ENCODE measurements at regions not wholly inside any gene's neighbourhood (a gene's known extent, or its start where the extent isn't known, plus 50 kb on each side); places are given as distances from the start of the nearest gene placed in this dataset.

DNA sequence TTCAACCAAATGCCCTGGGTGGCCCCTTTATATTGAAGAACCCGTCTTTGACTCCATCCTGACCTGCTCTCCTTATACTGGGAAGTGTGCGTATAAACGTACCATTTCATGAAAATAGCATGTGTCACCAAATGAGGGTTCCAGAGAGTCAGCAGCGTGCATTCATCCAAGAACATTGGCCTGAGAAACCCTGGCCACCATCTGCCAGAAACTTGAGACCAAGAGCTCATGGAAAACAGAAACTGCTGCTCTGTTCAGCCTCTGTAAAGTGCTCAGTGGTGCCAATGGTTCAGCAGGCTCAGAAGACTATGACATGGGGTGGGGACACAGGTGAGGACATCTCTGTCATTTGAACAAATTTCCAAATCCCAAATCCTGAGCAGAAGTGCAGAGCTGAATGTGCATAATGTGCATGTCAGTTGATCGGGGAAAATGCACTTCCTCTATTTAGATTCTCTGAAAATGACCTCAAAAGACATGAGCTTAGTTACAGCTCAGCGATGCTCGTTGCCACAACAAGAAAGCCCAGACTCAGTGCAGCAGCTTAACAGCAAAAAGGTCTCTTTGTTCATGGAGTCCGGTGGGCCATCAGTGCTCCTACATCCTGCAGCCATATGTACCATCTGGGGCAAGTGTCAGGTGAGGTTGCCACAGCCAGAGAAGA lies 176.1 kb downstream of the ATPSCKMT start:
- no peak for DNase-seq (ENCODE audit: low spot score)

DNA sequence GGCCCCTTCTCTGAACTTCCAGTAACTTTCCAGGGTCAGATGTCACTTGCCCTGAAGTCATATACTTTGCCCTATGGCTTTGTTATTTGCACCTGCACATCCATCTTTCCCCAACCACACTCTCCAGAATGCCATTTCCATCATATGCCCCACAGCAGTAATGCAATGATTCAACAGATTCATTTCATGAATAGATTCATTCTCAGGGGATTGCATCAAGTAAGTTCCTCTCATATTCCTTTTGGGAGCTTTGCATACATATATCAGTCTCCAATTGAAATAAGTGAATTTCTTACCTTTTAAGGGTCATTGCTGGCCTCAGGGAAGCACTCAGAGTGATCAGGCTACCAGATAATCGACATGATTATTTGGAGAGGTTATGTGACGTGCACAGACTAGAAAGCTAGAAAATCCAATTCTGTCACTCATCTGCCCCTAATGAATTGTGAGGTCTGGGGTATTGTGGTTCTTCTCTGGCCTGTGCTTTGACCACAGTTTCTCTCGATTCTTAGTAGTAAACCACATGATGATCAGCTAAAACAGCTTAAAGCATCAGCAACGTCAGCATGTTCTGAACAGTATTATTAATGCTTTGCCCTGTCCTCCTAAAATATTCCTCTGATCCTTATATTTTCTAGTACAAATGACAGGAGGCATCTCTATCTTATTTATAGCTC lies 179.9 kb downstream of the ATPSCKMT start:
- DNase-seq (ENCODE audit: low spot score): no peak

DNA sequence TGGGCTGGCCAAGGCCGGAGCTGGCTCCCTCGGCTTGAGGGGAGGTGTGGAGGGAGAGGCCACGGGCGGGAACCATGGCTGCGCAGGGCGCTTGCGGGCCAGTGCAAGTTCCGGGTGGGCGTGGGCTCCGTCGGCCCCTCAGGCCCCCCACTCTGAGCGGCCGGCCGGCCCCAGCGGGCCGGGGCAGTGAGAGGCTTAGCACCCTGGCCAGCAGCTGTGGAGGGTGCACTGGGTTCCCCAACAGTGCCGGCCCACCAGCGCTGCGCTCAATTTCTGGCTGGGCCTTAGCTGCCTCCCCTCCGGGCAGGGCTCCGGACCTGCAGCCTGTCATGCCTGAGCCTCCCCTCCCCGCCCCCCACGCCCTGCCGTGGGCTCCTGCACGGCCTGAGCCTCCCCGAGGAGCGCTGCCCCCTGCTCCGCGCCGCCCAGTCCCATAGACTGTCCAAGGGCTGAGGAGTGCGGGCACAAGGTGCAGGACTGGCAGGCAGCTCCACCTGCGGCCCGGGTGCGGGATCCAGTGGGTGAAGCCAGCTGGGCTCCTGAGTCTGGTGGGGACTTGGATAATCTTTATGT lies 184.2 kb downstream of the ATPSCKMT start:
- DNase-seq (ENCODE audit: low spot score): no peak

DNA sequence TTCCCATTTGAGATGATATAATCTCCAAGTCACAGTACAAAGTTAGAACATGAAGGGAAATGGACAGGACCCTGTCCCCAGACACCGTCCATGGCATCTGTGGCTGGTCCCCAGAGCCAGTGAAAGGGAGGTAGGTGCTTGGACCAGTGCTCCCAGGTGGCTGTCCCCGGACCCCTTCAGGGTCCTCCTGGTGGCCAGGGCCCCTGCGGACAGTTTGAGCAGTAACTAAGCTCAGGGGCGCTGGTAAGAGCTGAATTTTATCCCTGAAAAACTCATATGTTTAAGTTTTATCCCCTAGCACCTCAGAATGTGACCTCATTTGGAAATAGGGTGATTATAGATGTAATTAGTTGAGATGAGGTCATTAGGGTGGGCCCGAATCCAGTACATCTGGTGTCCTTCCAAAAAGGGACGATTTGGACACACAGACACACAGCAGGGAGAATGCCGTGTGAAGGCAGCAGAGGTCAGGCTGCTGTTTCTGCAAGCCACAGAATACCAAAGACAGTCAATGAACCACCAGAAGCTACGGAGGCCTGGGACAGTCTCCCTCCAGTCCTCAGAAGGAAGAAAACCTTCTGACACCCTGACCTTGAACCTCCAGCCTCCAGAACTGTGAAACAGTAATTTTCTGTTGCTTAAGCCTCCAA lies 185.0 kb downstream of the ATPSCKMT start:
- no peak for DNase-seq (ENCODE audit: low spot score)

DNA sequence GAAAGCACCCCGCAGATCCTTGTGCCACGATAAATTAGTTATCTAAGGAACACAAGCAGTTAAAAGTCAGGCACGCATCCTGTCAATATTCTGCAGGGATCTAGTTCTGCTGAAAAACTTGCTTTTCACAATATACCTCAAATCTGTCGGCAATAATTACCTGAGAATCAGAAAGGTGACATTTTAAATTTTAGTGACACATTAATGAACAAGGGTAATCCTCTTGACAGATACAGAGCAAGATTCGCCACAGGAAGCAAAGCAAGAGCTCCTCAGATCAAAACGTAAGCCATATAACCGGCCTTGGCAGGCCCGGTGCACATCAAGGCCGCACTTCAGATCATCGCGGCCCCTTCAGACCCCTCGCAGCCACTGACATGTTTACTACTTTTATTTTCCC lies 185.7 kb downstream of the ATPSCKMT start:
- DNase-seq (ENCODE audit: low spot score): no peak

DNA sequence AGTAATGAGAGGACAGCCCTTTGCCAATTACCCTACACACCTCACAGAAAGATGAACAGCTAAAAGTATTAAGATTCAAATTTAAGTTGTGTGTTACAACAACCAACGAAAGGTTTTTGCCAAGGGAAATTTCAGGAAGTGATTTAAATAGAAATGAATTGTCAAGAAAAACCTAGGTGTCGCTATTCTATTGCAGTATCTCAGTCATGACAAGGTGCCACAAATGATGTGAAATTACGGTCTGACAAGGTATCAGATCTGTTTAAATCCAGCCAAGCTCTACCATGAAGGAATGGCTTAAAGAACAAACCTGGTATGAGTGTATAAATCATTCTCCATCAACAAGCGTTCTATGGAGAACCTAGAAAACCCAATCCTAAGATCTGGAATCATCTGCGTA lies 189.7 kb downstream of the ATPSCKMT start:
- no peak for DNase-seq (ENCODE audit: low spot score)

DNA sequence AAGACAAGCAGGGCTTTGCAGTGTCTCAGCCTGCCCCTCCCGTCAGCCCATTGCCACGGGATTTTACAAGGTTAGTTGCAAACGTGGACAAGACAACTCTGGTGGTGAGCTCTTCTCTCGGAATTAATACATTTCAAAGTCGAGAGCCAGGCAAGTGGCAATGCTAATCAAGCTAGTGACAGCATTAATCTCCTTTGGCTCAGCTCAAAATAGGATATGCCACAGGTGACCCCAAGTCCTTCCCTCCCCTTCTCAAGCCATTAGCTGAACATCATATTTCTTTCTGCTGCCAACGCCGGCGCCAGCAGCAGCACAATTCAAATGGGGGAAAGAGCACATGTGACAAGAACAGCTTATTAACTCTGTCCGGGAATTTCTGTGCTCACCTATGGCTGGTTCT lies 190.1 kb downstream of the ATPSCKMT start:
- peak; percentile 31 for DNase-seq (ENCODE audit: low spot score)

DNA sequence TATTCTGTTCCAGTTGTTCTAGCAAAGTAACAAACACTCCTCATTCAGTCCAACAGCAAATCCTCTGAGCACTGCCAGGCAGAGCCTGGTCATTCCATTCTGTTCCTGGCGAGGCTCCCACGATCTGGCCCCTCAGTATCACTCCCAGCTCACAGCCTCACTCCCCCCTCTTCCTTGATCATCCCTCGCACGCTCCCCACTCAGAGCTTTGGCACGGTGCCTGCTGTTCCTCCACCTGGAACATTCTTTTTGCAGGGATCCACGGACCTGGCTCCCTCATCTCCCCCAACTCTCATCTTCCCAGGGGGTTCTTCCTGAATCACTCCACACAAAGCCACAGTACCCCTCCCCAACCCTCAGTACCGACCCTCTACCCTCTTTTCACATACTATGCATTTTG lies 192.3 kb downstream of the ATPSCKMT start:
- DNase-seq (ENCODE audit: low spot score): no peak

DNA sequence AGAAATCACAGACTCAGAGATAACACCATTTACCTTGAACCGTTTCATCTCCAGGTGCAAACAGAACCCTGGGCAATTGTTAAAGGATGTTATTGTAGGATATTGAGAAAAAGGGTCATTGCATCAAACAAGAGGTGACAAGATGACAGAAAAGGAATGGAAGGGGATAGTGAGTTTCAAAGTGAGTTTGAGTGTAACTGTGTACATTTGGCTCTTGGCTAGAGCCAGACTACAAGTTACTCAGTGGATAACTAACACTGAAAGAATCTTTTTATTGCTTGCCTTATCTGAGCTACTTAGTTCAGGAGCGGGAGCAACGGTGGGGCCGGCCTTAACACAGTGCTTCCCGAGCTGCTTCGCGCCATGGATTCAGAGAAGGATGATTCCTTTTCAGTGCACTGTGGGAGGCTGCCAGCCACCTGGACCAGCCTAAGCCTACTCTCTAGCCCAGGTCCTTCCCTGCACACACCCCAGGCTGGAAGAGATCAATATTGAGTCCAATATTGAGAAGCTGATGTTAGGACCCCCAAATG lies 193.4 kb downstream of the ATPSCKMT start:
- no peak for DNase-seq (ENCODE audit: low spot score)

DNA sequence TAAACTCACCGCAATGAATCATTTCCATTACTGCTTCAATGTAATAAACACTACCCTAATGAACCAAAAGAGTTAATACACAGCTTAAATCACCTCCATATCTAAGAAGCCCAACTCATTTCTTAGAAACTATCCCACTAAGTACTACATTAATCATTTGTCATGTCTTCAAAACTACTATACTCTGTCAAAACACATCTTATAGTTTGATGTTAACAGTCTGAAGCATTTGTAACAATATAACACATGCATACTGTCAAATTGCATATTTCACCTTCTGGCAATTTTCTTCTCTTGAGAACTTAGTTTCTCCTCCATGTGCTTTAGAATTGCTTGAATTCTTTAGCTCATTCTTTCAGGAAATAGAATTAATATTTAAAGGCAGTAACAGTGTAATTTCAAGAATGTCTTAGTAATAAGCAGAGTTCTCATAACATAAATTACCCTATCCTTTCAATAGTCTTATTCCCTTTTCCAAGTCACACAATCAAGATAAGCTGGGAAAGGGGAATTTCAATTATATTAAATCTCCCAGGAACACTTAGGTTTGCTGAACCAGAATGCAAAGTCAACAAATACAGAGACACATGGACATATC lies 199.7 kb downstream of the ATPSCKMT start:
- no peak for DNase-seq (ENCODE audit: low spot score)

DNA sequence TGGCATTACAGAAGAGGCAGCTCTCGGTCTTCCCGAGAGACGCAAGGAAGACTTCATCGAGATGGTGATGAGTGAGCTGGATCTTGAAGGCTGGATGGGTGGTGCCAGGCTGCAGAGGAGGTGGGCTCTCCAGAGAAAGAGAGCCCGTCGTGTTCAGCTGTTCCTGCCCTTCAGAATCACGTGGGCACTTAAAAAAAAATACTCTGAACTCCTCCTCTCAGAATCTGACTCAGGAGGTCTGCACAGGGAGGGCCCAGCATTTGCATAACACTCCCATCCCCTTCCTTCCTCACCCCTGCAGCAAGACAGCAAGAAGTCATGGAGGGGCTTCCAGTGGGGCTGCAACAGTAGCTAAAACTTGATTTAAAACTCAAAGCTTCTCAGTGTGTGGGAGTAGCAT lies 203.0 kb downstream of the ATPSCKMT start:
- peak; percentile 40 for DNase-seq (ENCODE audit: low spot score)

DNA sequence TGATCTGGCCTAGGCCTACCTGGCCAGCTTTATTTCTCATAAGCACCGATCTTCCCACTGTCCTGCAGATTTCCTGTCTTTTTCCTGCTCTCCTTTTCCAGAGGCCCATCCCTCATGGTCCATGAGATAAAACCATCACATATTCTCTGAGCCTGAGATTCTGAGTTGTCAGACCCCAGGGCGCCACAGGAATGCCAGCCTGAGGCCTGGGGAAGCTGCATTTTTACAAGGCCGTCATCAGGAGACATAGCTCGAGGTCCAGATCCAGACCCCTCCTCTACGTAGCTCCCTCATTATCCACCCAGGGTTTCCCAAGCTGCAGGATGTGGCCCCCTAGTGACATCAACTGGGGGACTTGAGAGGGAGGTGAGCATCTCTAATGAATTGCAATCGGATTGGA lies 204.3 kb downstream of the ATPSCKMT start:
- no peak for DNase-seq (ENCODE audit: low spot score)

DNA sequence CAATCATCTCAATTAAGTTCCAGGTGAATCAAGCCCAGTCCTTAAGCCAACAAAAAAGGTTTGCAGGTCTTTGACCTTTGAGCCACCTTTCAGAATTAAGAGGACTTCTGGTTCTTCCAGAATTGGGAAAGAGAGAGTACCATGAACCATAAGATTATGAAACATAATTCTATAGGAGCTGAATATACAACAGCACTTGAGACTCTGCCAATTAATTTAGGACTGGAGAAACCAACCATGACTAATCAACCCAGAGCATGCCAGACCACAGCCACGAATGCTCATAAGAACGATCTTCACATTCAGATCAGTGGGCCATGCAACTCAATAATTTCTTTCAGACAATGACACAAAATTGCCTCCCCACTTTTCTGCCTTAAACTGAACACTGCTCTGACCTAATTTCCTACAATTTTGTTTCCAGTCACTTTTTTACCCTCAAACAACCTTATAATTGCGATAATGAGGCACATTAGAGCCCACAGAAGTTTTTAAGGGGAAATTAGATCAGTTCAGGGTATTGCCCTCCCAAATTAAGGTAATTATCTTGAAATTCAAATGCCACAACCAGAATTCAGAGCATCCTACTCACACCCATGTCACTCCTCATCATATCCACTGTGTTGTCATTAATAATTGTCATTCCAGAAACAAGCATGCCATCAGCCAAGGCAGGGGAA lies 213.4 kb downstream of the ATPSCKMT start:
- no peak for DNase-seq (ENCODE audit: low spot score)

DNA sequence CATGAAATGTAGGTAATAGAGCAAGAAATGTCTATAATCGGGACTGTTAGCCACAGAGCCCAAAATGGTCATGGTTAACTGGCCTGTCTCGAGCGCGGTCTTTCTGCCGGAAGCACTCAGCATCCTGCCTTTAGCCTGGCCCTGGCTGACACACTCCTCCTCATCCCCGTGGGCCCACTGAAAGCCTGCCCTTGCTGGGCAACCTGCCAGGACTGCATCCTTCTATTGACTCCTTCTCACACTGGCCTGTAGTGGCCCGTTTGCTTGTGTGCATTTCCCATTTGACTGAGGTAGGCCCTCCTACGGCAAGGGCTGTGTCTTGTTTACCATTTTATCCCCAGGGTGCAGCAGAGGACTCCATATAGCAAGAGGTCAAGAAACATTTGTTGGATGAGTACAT lies 215.7 kb downstream of the ATPSCKMT start:
- no peak for DNase-seq (ENCODE audit: low spot score)

DNA sequence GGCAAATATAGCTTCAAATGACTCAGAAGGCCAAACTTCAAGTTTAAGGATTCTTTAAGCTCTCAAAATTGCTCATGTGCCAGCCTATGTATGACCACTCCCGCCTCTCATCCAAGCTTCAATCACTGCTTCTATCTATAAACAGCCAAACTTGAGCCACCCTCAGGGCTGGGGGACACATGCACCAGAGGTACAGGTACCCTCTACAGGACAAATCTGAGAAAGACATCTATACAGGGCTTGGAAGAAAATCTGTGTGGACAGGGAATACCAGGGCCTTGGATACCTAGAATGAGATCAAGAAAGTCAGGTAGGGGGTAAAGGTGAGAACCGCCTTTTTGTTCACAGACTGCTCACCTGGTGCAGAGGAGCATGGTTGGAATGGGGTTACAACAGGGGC lies 217.9 kb downstream of the ATPSCKMT start:
- no peak for DNase-seq (ENCODE audit: low spot score)

DNA sequence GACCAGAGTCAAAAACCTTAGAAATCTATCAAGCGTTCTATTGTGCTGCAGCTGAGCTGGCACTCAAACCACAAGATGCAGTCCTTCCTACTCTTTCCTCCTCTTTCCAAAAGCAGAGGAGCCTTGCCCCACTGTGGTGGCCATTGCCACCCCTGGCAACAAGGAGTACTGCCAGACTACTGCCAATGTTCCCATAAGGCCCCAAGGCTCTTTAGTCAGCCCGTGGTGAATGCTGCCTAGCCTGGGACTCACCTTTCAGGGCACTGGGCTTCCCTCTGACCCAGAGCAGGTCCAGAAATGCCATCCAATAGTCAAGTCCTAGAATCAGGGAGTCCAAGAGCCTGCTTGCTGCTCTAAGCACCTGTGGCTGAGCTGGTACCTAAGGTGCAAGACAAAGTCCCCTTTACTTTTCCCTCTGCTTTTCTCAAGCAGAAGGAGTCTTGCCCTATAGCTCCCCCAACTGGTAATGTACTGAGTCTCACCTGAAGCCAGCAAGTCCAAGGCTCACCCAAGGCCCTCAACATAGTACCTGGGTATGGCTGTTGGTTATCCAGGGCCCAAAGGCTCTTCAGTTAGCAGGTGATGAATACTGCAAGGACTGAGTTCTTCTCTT lies 219.4 kb downstream of the ATPSCKMT start:
- no peak for DNase-seq (ENCODE audit: low spot score)

DNA sequence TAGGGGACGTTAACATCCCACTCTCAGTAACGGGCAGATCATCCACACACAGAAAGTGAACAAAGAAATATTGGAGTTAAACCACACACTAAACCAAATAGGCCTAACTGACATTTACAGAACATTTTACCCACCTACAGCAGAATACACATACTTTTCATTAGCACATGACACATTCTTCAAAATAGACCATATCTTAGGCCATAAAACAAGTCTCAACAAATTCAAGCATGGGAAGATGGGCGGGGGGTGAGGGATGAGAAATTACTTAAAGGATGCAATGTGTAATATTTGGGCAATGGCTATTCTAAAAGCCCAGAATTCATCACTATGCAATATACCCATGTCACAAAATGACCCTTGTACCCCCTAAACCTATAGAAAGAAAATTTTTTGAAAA lies 226.2 kb downstream of the ATPSCKMT start:
- no peak for DNase-seq (ENCODE audit: low spot score)

DNA sequence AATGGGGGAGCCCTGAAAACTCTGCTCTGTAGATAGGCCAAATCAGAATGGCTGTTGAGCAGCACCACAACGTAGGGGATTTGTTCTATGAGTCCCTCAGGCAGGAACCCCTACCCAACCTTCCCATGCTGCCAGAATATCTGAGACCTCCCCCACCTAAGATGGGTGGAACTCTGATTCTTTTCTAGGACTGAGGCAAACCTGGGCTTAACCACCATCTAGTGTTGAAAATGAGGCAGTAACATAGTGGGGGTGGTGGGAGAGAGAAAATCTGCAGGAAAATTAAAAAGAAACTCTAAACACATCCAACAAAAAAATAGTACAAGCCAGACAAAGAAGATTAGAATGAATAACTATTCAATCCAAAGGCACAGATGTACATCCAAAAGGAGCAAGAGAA lies 228.4 kb downstream of the ATPSCKMT start:
- DNase-seq (ENCODE audit: low spot score): no peak

DNA sequence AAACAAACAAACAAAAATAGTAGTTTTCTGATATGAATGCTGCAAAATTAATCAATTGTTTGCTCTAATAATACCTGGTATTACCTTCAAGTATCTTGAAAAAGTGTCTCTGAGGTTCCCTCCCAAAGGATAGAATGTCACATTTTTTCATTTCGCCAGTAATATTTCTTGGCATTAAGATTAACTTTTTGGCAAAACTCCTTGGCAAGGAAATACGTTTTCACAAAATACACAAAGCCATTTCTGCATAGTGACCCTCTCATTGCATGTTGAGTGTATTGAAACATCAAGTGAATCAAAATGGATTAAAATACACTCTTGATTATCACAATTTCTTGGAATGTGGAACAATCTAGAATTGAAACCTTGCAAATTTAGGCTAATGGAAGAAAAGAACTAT lies 230.5 kb downstream of the ATPSCKMT start:
- no peak for DNase-seq (ENCODE audit: low spot score)

DNA sequence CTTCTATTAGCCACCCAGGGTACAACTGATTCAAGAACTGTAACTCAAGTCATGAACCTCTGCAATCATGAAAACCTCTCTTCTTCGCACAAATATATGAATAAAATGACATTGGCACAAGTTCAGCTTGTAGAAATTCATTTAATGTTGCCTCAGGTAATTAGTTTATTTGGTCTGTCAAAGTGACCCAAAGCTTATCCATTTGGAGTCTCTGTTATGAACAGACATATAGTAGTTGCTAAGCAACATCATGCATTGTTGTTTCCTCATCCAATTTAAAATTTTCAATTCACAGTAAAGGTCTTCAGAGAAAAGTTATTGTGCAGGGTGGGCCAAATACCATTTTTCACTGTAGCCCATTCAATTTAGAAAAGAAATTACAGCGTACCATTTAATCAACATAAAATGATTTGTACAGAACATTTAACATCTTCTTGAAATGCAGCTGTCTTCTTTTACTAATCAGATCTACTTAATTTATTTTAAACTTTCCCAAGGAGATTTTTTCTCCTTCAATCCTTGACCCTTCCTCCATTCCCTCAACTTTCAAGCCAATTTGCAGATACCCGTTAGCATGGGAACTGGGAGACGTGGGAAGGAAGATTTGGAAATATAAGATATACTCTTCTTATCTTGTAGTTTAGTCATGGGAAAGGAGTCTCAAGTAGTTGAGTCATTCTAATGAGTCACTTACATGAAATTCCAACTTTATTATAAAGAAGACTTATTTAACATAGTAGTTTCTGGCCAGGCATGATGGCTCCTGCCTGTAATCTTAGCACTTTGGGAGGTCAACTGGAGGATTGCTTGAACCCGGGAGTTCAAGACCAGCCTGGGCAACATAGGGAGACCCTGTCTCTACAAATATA lies 231.3 kb downstream of the ATPSCKMT start:
- no peak for DNase-seq (ENCODE audit: low spot score)

DNA sequence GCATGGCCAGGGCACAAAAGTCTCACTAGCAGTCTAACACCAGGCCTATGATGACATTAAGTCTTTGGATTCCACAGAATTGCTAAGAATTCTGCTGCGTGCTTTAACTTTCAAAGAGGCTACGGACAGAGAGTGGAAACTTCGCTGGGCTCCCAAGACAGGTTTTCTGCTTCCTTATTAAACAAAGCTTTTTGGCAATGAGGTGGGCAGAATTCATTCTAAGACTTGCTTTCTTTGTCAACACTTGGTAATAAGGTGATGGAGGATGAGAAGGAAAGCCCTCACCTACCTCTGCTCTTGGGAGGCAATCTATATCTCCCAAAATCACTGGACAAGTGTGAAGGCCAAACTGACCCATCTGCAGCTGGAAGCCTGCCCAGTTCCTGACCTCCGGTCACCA lies 231.9 kb downstream of the ATPSCKMT start:
- no peak for DNase-seq (ENCODE audit: low spot score)
